Stimulated activated CD8-positive, alpha-beta memory T cell treated with anti-CD3 and anti-CD28 coated beads, Interleukin-12 subunit alpha, Interleukin-12 subunit beta, amount 100 ng/mL, for 1 hour (primary cell): ENCODE measurements at regions not wholly inside any gene's neighbourhood (a gene's known extent, or its start where the extent isn't known, plus 50 kb on each side); places are given as distances from the start of the nearest gene placed in this dataset.

ENCODE experiments used
- DNase-seq: peaks from one replicate; pipeline ENCODE4 v3.0.0-alpha.2; 2020; ENCODE audit warnings: low read depth

- no peak for DNase-seq
Observed at GRCh38 chr5:174596429-174596828, 128.0 kb upstream of the MSX2 start.

DNA sequence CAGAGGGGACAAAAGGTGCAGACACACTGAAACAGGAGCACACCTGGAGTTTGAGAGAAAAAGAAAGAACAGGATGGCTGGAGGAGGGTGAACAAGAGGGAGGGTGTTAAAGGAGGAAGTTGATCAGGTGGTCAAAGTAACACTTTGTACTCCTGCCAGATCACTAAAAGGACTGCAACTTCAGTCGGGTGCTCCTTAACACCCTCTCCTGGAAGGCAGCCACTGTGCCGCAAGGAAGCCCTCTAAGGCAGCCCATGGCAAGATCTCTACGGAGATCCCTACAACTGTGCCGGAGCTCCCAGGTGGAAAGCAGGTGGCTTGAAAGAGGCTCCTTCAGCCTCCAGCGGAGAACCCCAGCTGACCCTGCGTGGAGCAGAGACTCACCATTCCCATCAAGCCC, 124.4 kb upstream of the MSX2 start:
- no peak for DNase-seq

DNA sequence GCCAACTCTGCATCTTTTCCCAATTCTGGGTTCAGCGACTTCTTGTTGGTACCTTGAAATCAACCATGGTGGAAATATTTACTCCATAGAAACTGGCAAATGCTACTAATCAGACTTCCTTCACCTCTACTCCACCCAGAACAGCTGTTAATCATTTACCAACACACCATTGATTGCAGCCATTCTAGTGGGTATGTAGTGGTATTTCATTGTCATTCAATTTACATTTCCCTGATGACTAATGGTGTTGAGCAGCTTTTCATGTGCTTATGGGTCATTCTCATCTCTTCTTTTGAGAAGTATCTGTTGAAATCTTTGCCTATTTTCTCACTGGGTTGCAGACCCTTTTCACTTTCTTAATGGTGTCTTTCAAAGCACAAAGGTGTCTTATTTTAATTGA, 122.4 kb upstream of the MSX2 start:
- no peak for DNase-seq

DNA sequence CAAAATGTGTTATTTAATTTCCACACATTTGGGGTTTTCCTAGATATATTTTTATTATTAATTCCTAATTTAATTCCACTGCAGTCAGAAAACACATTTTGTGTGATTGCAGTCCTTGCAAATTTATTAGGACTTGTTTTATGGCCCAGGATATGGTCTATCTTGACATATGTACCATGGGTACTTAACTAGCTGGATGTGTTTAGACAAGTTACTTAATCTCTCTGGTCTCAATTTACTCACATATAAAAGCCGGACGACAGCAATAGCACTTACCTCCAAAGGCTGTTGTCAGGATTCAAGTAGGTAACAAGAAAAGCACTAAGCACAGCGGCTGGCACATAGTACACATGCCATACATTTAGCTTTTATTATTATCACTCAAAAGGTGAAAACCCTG, 118.2 kb upstream of the MSX2 start:
- no peak for DNase-seq

DNA sequence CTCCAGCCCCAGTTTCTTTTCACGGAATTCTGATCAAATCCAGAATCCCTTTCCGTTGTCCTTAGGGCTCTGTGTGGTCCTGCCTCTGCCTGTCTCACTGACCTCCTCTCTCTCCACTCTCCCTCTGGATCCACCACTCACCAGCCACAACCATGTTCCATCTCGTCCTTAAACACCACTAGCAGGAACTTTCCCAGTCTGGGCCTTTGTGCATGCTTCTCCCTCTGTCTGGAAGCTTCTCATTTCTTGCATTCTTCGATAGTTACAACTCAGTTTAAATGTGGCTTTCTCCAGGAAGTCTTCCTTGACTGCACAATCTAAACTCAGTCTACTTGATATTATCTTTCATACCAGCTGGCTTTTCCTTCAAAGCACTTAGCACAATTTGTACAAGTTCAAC, 117.7 kb upstream of the MSX2 start:
- DNase-seq, result no peak

DNA sequence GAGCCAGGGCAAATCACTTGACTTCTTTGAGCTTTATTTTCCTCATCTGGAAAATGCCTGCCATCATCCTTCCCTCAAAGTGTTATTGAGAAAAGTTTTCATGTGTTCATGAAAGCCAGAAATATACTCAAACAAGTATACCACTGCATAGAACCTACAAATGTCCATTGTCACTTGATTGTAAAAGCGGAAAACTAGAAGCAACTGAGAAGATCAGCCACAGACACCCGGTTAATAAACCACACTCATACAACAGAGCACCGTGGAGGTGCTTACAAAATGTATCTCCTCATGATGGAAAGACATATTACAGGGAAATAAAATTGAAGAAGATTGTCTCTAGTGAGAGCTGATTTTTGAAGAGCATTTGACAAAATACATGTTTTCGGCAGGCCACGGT, 117.2 kb upstream of the MSX2 start:
- DNase-seq, result no peak

GRCh38 chr5:174607916-174608315, 116.5 kb upstream of the MSX2 start:
- no peak for DNase-seq

DNA sequence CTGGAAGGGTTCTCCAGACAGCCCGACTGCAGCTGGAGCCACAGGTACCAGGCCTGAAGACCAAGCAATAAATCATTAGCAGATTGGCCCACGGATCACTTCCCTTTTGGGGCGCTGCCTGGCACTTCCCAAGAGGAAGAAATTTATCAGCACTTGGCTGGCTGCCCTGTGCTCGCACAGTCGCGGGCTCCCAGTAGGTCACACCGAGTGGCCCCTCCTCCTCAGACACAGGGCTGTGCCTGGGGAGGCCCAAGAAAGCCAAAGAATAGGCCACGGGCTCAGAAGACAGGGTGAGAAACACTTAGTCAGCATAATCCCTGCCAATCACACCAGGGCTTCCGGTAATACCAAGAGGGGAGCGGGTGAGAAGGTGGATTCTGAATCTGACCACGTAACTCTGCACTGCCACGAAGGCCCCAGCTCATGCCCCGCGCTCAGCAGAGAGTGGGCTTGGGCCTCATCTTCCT, 115.7 kb upstream of the MSX2 start:
- DNase-seq, result no peak

DNA sequence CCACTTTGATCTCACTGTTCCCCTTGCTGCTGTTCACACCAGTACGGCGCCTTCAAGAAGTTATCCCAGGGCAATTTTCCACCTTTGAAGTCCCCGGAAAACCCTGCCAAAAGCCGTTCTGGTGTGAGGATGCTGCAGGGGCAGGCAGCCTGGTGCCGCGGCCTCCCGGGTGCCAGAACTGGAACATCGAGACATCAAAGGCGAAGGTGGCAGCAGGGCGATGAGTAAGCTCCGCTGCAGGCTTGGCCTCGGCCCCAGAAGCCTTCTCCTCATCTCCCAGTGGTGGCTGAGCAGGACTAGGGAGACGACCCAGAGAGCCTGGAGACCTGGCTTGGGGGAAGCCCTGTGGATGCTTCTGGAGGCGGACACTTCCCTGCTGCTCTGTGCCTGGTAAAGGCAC, 115.3 kb upstream of the MSX2 start:
- DNase-seq, result no peak

DNA sequence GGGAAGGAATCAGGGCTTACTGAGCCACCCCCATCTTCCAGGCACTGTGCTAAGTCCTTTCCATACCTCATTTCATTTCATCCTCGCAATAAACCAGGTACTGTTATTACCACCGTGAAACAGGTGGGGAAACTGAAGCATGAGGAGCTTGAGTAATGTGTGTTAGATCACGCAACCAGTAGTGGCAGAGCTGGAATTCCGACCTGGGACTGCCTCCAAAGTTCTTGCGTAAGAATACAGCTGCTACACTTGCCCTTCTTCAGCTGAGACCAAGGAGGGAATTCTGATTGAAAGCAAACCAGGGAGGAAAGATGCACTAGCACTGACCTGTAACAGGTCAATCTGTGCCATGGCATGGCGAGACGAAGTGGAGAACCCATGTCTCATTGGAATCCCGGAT, 113.4 kb upstream of the MSX2 start:
- no peak for DNase-seq

GRCh38 chr5:174612686-174613085, 111.7 kb upstream of the MSX2 start:
- DNase-seq, result no peak

DNA sequence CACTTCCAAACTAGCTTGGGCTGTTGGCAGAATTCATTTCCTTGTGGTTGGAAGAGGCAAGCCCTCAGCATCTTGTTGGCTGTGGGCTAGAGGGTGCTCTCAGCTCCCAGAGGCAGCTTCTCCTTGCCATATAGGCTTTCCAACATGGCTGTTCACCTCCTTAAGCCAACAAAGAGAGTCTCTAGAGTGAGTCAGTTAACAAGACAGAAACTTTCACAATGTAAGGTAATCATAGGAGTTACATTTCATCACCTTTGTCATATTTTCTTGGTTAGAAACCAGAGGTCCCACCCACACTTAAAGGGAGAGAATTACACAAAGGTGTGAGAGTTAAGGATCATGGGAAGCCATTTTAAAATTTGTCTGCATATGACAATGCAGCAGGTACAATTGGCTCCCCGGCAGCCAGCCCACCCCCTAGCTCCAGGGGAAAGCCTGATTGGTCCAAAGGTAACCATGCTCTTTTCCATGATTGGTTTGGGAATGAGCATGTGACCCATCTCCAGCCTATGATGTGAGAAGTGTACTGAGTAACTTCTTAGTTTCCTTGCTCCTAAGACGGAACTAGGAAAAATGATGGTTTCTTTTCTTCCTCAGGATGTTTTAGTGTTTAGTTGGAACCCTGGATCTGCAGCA, 109.8 kb upstream of the MSX2 start:
- DNase-seq, result no peak

DNA sequence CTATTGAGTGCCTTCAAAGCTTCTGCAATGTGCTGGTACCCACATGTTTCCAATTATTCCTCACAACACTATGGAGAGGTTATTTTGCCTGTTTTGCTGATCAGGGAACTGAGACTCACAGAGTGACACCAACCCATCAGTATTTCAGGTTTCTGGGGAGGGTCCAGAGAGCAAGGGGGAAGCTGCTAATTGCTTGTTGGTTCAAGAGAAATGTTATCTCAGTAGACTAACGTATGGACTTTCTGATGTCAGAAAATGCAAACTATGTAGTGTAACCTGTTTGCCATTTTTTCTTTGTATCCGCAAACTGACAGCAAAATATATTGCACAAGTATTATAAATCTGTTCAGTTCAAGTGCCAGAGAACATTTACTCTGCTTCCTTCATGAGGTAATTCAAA, 108.3 kb upstream of the MSX2 start:
- no peak for DNase-seq

GRCh38 chr5:174617285-174617684, 107.1 kb upstream of the MSX2 start:
- DNase-seq, result no peak

DNA sequence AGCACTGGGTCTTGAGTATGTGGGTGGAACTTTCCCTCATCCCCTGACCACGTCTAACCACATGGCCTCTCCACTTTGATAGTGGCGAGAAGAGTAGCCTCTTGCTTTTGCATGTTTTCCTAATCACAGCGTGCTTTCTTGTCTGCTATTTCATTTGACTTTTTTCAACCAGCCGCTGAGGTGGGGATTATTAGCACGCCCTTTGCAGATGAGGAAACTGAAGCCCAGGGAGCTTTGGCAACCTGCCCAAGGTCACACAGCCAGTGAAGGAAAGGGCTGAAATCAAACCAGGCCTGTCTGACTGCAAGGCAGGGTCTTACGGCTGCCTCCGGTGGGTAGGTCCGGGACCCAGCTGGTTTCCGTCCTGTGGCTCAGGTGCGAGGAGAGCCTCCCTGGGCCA, 106.5 kb upstream of the MSX2 start:
- DNase-seq, result no peak

- DNase-seq, result no peak
Observed at GRCh38 chr5:174618589-174618988, 105.8 kb upstream of the MSX2 start.

DNA sequence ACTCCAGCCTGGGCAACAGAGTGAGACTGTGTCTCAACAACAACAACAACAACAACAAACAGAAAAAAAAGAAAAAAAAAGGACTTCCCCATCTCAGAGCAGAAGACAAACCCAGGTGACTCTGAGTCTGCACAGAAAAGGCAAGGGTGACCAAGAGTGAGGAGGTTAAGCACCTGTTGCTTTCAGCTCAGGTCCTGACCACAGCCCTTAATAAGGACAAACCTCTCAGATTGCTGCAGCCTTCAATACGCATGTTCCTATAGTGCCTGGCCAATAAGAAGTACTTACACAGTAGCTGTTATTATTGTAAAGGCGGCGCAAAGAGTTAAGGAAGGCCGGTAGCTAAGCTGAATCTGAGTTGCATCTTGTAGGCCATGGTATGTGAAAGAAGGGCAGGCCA, 102.3 kb upstream of the MSX2 start:
- no peak for DNase-seq

GRCh38 chr5:174623018-174623417, 101.4 kb upstream of the MSX2 start:
- no peak for DNase-seq

DNA sequence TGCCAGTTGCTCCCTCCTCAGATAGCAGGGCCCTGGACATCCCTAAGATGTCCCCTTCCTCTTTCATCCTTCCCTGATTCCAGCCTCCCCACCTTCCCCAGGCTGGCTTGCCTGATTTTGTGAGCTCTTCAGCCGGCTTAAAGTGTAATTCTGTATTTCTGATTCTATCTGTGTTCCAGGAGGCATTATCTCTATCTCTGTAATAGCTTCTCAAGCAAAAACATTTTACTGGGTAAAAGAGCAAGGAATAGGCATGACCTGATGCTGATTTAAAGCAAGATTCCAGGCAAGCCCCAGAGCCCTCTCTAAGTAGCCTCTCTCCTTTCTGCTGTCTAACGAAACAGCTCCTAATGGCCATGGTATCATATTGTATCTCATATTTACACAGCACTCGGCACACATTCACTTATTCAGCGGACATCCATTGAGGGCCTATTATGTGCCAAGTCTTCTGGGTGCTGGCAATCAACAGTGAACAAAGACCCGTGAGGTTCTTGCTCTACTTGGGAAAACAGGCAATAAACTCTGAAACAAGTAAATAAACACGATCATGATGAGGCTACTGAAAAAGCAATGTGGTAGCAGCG, 100.9 kb upstream of the MSX2 start:
- no peak for DNase-seq

DNA sequence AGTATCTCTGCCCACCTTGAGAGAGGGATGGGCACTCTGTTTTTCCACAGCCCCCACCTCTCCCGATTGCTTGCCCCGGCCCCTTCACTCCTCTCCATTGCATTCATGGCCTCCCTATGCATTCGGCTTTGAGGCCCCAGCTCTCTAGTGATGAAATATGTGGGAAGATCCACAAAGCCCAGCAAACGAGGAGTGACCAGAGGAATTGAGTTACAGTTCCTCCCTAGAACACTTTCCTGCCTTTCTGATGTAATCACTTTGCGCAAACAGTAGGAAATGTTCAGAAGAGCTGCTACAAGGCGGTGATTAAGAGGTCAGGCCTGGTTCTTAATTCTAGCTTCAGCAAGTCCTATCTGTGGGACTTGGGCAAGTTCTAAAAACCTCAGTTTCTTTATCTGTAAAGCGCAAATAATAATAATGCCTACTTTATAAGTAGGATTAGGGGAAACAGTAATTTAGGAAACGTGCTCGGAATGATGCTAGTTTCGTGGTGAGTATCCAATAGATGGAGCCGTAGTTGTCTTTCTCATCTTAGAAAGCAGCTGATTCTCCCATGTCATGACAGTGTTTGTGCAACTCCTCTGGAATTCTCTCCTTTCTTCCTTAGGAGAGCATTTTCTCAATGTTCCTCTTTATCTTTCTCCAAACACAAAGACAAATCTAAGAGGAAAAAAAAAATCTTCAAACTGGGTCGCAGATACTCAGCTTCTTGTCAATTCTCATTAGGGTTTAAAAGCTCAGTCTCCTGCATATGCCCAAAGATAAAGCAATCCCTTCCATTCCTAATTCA, 99.5 kb upstream of the MSX2 start:
- DNase-seq, result no peak

DNA sequence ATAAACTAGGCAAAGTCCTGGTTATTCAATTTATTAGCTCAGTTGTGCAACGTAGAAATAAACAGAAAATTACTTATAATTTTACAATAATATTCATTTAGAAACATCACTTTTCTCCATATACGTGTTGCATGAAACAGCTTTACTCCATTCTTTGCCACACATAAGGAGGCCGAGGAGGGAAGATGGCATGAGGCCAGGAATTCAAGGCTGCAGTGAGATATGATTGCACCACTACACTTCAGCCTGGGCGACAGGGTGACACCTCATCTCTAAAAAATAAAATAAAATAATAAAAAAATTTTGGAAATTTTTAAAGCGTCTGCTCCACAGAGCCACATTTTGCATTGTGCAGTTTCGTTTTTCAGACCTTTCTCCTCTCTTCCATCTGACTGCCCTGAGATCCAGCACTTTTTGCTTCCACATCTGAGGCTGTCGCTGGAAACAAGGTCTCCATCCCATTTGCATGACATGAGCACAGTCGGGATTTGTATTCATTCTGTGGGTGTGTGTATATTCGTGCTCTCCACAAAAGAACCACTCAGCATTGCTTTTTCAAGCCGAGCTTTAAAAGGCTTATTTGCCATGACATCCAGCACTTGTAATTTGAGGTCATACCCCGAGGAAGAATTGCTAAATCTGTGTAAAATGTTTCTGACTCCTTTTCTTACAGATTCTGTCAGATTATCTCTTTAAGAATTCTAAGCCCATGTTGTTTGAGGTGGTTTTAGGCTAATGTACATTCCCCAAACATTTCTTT, 98.6 kb upstream of the MSX2 start:
- no peak for DNase-seq

- no peak for DNase-seq
Observed at GRCh38 chr5:174626369-174626920, 97.9 kb upstream of the MSX2 start.
